ENCODE measurements at regions not wholly inside any gene's neighbourhood (a gene's known extent, or its start where the extent isn't known, plus 50 kb on each side); places are given as distances from the start of the nearest gene placed in this dataset.

- DNase-seq (ENCODE audit: low spot score), result no peak
Observed at GRCh38 chr1:221431961-221432360, 309.9 kb downstream of the DUSP10 start.

- DNase-seq (ENCODE audit: low spot score), result peak; percentile 67
Observed at GRCh38 chr1:221435504-221435904, 306.4 kb downstream of the DUSP10 start.

- DNase-seq (ENCODE audit: low spot score), result no peak
Observed at GRCh38 chr1:221437171-221437570, 304.7 kb downstream of the DUSP10 start.

GRCh38 chr1:221437926-221438325 lies 304.0 kb downstream of the DUSP10 start:
- no peak for DNase-seq (ENCODE audit: low spot score)

- DNase-seq (ENCODE audit: low spot score), result peak; percentile 29
Observed at GRCh38 chr1:221439008-221439746, 302.7 kb downstream of the DUSP10 start.

- DNase-seq (ENCODE audit: low spot score), result peak; percentile 80
Observed at GRCh38 chr1:221439747-221440501, 302.0 kb downstream of the DUSP10 start.

- no peak for DNase-seq (ENCODE audit: low spot score)
Observed at GRCh38 chr1:221440658-221441057, 301.2 kb downstream of the DUSP10 start.

GRCh38 chr1:221442056-221442455 lies 299.8 kb downstream of the DUSP10 start:
- DNase-seq (ENCODE audit: low spot score), result no peak

- DNase-seq (ENCODE audit: low spot score), result no peak
Observed at GRCh38 chr1:221444346-221444745, 297.5 kb downstream of the DUSP10 start.

- no peak for DNase-seq (ENCODE audit: low spot score)
Observed at GRCh38 chr1:221448585-221449175, 293.2 kb downstream of the DUSP10 start.

GRCh38 chr1:221449194-221449593 lies 292.7 kb downstream of the DUSP10 start:
- no peak for DNase-seq (ENCODE audit: low spot score)

- no peak for DNase-seq (ENCODE audit: low spot score)
Observed at GRCh38 chr1:221449801-221450470, 292.0 kb downstream of the DUSP10 start.

GRCh38 chr1:221451741-221452140 lies 290.1 kb downstream of the DUSP10 start:
- DNase-seq (ENCODE audit: low spot score), result no peak

- DNase-seq (ENCODE audit: low spot score), result no peak
Observed at GRCh38 chr1:221454096-221454495, 287.8 kb downstream of the DUSP10 start.

- DNase-seq (ENCODE audit: low spot score), result no peak
Observed at GRCh38 chr1:221456918-221457317, 285.0 kb downstream of the DUSP10 start.

GRCh38 chr1:221457685-221458446 lies 284.0 kb downstream of the DUSP10 start:
- no peak for DNase-seq (ENCODE audit: low spot score)

GRCh38 chr1:221458447-221459156 lies 283.3 kb downstream of the DUSP10 start:
- DNase-seq (ENCODE audit: low spot score), result no peak

- DNase-seq (ENCODE audit: low spot score), result no peak
Observed at GRCh38 chr1:221459558-221459957, 282.3 kb downstream of the DUSP10 start.

- DNase-seq (ENCODE audit: low spot score), result no peak
Observed at GRCh38 chr1:221462345-221462744, 279.5 kb downstream of the DUSP10 start.

- DNase-seq (ENCODE audit: low spot score), result no peak
Observed at GRCh38 chr1:221468546-221468945, 273.3 kb downstream of the DUSP10 start.

GRCh38 chr1:221469476-221469875 lies 272.4 kb downstream of the DUSP10 start:
- DNase-seq (ENCODE audit: low spot score), result no peak
